H9 (cell line): ENCODE measurements at regions not wholly inside any gene's neighbourhood (a gene's known extent, or its start where the extent isn't known, plus 50 kb on each side); places are given as distances from the start of the nearest gene placed in this dataset.

Source experiments
- DNase-seq: peaks from one replicate; pipeline ENCODE4 v3.0.0-alpha.2; 2017
- H2AFZ ChIP-seq: one replicate; pipeline ENCODE4 v1.6.1; 2013; ENCODE audit warnings: mild to moderate bottlenecking, low read length, control low read depth, moderate library complexity
- H2AK5ac ChIP-seq: 2 replicates; pipeline ENCODE4 v1.6.1; 2013; ENCODE audit warnings: low read length, control low read depth, mixed read lengths; ENCODE audit not compliant: insufficient read length
- H2BK120ac ChIP-seq: one replicate; pipeline ENCODE4 v1.6.1; 2013; ENCODE audit warnings: low read depth, mild to moderate bottlenecking, low read length, control low read depth, inconsistent platforms; ENCODE audit not compliant: poor library complexity, severe bottlenecking
- H2BK12ac ChIP-seq: 2 replicates; pipeline ENCODE4 v1.6.1; 2013; ENCODE audit warnings: low read length, control low read depth, mixed read lengths, low read depth; ENCODE audit not compliant: insufficient read length
- H2BK15ac ChIP-seq: 2 replicates; pipeline ENCODE4 v1.6.1; 2013; ENCODE audit warnings: low read depth, low read length, control low read depth
- H2BK20ac ChIP-seq: one replicate; pipeline ENCODE4 v1.6.1; 2013; ENCODE audit warnings: low read depth, mild to moderate bottlenecking, low read length, control low read depth, inconsistent platforms; ENCODE audit not compliant: poor library complexity, severe bottlenecking
- H2BK5ac ChIP-seq: 2 replicates; pipeline ENCODE4 v1.6.1; 2013; ENCODE audit warnings: low read length, control low read depth, mixed read lengths; ENCODE audit not compliant: insufficient read length
- H3K14ac ChIP-seq: 2 replicates; pipeline ENCODE4 v1.6.1; 2013; ENCODE audit warnings: low read length, control low read depth; ENCODE audit not compliant: insufficient read depth
- H3K18ac ChIP-seq: 2 replicates; pipeline ENCODE4 v1.6.1; 2013; ENCODE audit warnings: low read depth, mild to moderate bottlenecking, mixed read lengths, low read length, control low read depth; ENCODE audit not compliant: insufficient read length
- H3K23ac ChIP-seq: 2 replicates; pipeline ENCODE4 v1.6.1; 2013; ENCODE audit warnings: low read length, control low read depth, mixed read lengths, low read depth; ENCODE audit not compliant: insufficient read length
- H3K23me2 ChIP-seq: 2 replicates; pipeline ENCODE4 v1.6.1; 2013; ENCODE audit warnings: low read depth, mild to moderate bottlenecking, mixed read lengths, low read length, control low read depth; ENCODE audit not compliant: insufficient read length, poor library complexity, severe bottlenecking
- H3K27ac ChIP-seq: 2 replicates; pipeline ENCODE4 v1.5.1; 2013; ENCODE audit warnings: low read length, control low read depth, mixed read lengths, low read depth; ENCODE audit not compliant: insufficient read length
- H3K27me3 ChIP-seq: 2 replicates; pipeline ENCODE4 v1.6.1; 2013; ENCODE audit warnings: low read length, control low read depth, inconsistent platforms; ENCODE audit not compliant: insufficient read depth
- H3K4ac ChIP-seq: 2 replicates; pipeline ENCODE4 v1.6.1; 2013; ENCODE audit warnings: low read depth, mild to moderate bottlenecking, control low read depth, inconsistent platforms, low read length, moderate library complexity
- H3K4me1 ChIP-seq: 2 replicates; pipeline ENCODE4 v1.6.1; 2013; ENCODE audit warnings: low read length, control low read depth, inconsistent platforms; ENCODE audit not compliant: insufficient read depth
- H3K4me2 ChIP-seq: 2 replicates; pipeline ENCODE4 v1.6.1; 2013; ENCODE audit warnings: low read length, control low read depth, mixed read lengths; ENCODE audit not compliant: insufficient read length, insufficient read depth
- H3K56ac ChIP-seq: 2 replicates; pipeline ENCODE4 v1.6.1; 2013; ENCODE audit warnings: low read depth, mild to moderate bottlenecking, mixed read lengths, low read length, control low read depth; ENCODE audit not compliant: insufficient read length
- H3K79me1 ChIP-seq: 2 replicates; pipeline ENCODE4 v1.6.1; 2013; ENCODE audit warnings: low read depth, mild to moderate bottlenecking, moderate library complexity, low read length, control low read depth, inconsistent platforms; ENCODE audit not compliant: insufficient read depth, poor library complexity, severe bottlenecking
- H3K79me2 ChIP-seq: 2 replicates; pipeline ENCODE4 v1.6.1; 2013; ENCODE audit warnings: low read length, control low read depth, inconsistent platforms; ENCODE audit not compliant: insufficient read depth
- H3K9ac ChIP-seq: 2 replicates; pipeline ENCODE4 v1.6.1; 2013; ENCODE audit warnings: low read length, control low read depth, mixed read lengths; ENCODE audit not compliant: insufficient read length; ENCODE audit errors: extremely low read depth
- H3K9me3 ChIP-seq: one replicate; pipeline ENCODE4 v1.6.1; 2013; ENCODE audit warnings: low read depth, low read length, inconsistent platforms; ENCODE audit not compliant: control insufficient read depth
- H3T11ph ChIP-seq: one replicate; pipeline ENCODE4 v1.6.1; 2013; ENCODE audit warnings: mild to moderate bottlenecking, low read length, control low read depth, inconsistent platforms
- H4K20me1 ChIP-seq: one replicate; pipeline ENCODE4 v1.6.1; 2013; ENCODE audit not compliant: control insufficient read depth, insufficient read length, insufficient read depth
- H4K5ac ChIP-seq: 2 replicates; pipeline ENCODE4 v1.6.1; 2013; ENCODE audit warnings: low read depth, mild to moderate bottlenecking, mixed read lengths, low read length, control low read depth; ENCODE audit not compliant: insufficient read length
- H4K8ac ChIP-seq: replicated peaks from 2 replicates; pipeline ENCODE4 v1.6.1; 2013; ENCODE audit warnings: low read length, control low read depth, mixed read lengths, low read depth; ENCODE audit not compliant: insufficient read length
- H4K91ac ChIP-seq: 2 replicates; pipeline ENCODE4 v1.6.1; 2013; ENCODE audit warnings: low read depth, mild to moderate bottlenecking, moderate library complexity, mixed read lengths, low read length, control low read depth; ENCODE audit not compliant: insufficient read length
- H3K27ac Mint-ChIP-seq, 3 experiments: 2 replicates in 2 of 3; 3 replicates in 1 of 3; pipeline ENCODE4 v1.8.0; 2020 to 2021; ENCODE audit warnings: mixed read lengths in 3 of 3, mild to moderate bottlenecking in 1 of 3, moderate library complexity in 1 of 3
- H3K27me3 Mint-ChIP-seq: 2 replicates; pipeline ENCODE4 v1.8.0; 2021; ENCODE audit warnings: low read depth, mild to moderate bottlenecking, moderate library complexity, mixed read lengths
- H3K36me3 Mint-ChIP-seq, 3 experiments: 2 replicates in 2 of 3; 3 replicates in 1 of 3; pipeline ENCODE4 v1.8.0; 2020 to 2021; ENCODE audit warnings: low read depth in 3 of 3, mixed read lengths in 3 of 3; ENCODE audit not compliant: insufficient read depth in 1 of 3
- H3K4me1 Mint-ChIP-seq, 2 experiments: 2 replicates each; pipeline ENCODE4 v1.8.0; 2020; ENCODE audit warnings: mixed read lengths in 2 of 2
- H3K4me3 Mint-ChIP-seq, 2 experiments: 2 replicates in 1 of 2; 3 replicates in 1 of 2; pipeline ENCODE4 v1.8.0; 2020 to 2021; ENCODE audit warnings: mild to moderate bottlenecking in 2 of 2, mixed read lengths in 2 of 2, moderate library complexity in 1 of 2
- H3K9me3 Mint-ChIP-seq, 2 experiments: 2 replicates in 1 of 2; 3 replicates in 1 of 2; pipeline ENCODE4 v1.8.0; 2020; ENCODE audit warnings: mild to moderate bottlenecking in 2 of 2, mixed read lengths in 2 of 2, moderate library complexity in 1 of 2
- WGBS: extraction: QIAGEN DNeasy Blood & Tissue Kit; methylation state at CpG from one replicate; pipeline ENCODE4 v1.1.7; 2013; ENCODE audit warnings: missing lambda C conversion rate, low lambda C conversion rate, mixed read lengths; ENCODE audit not compliant: insufficient read length; ENCODE audit errors: extremely low coverage; 5-methylcytosine and 5-hydroxymethylcytosine counted together
- TF ChIP-seq, protein P1 (sequence below): fragments of 200-600 bp; sonication (generic); conservative IDR thresholded peaks from 3 replicates; pipeline ENCODE4 v1.8.0; 2021; ENCODE audit warnings: antibody characterized with exemption, mild to moderate bottlenecking

DNA sequence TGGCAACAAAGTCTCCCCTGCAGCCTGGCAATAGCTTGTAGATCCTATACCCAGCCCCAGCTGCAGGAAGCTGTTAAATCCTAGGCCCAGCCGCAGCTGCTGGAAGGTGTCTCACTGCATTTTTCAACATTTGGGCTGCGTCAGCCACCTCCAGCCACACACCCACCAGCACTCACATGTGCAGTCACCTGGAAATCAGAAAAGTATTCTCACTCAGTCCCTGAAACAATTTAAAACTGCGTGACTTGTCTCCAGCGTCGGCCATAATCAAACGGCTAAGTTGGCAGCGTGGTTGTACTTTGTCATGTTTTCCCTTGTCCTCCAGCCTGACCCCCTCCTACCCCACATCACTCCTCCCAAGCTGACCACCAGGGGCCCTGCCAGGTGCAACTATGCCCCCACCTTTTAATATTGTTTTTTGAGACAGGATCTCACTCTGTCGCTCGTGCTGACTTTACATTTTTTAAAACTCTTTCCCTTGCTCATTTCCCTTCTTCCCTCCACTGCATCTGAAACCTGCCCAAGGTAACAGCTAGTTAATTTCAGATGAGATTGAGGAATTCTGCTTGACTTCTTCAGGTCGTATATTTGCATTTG is 97.2 kb upstream of the FRG1 start:
- no peak overlapping the region for H3K27ac ChIP-seq
- H3K27ac Mint-ChIP-seq: no peak overlapping the region
- no peak overlapping the region for H2BK12ac ChIP-seq
- TF ChIP-seq, protein P1, sequence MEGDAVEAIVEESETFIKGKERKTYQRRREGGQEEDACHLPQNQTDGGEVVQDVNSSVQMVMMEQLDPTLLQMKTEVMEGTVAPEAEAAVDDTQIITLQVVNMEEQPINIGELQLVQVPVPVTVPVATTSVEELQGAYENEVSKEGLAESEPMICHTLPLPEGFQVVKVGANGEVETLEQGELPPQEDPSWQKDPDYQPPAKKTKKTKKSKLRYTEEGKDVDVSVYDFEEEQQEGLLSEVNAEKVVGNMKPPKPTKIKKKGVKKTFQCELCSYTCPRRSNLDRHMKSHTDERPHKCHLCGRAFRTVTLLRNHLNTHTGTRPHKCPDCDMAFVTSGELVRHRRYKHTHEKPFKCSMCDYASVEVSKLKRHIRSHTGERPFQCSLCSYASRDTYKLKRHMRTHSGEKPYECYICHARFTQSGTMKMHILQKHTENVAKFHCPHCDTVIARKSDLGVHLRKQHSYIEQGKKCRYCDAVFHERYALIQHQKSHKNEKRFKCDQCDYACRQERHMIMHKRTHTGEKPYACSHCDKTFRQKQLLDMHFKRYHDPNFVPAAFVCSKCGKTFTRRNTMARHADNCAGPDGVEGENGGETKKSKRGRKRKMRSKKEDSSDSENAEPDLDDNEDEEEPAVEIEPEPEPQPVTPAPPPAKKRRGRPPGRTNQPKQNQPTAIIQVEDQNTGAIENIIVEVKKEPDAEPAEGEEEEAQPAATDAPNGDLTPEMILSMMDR: no peak
- H2BK15ac ChIP-seq: no peak overlapping the region
- no CpG with 5 or more reads among the region's 10 CpGs for WGBS
- no peaks in the 10 kb centered on the region for H3K27me3 ChIP-seq
- H3K18ac ChIP-seq: no peak overlapping the region
- H2BK120ac ChIP-seq: no peak overlapping the region
- no peak overlapping the region for H3K56ac ChIP-seq
- no peaks in the 10 kb centered on the region for H3K4me1 ChIP-seq
- H3K9me3 Mint-ChIP-seq: peaks cover 64 to 68% of the 10 kb centered on the region in 2 experiments
- no peaks in the 10 kb centered on the region; the same call in 1 of the 2 replicates for H3K27me3 Mint-ChIP-seq
- no peak overlapping the region for H4K8ac ChIP-seq
- no peaks in the 10 kb centered on the region for H3K79me1 ChIP-seq
- no peaks in the 10 kb centered on the region; the same call in 1 of the 2 replicates for H3K79me2 ChIP-seq
- peak overlapping the region; percentile 18 for H2BK5ac ChIP-seq
- no peaks in the 10 kb centered on the region for H3K4me1 Mint-ChIP-seq
- peaks cover 2 to 8% (median 4%) of the 10 kb centered on the region in 3 experiments; a peak in 6 of 7 replicates for H3K36me3 Mint-ChIP-seq
- no peaks in the 10 kb centered on the region for H4K20me1 ChIP-seq
- no peak overlapping the region for H3K4me2 ChIP-seq
- H3K23me2 ChIP-seq: no peaks in the 10 kb centered on the region
- H3K23ac ChIP-seq: no peak overlapping the region
- H3K4me3 Mint-ChIP-seq: no peak overlapping the region
- H3K14ac ChIP-seq: no peak overlapping the region
- H4K91ac ChIP-seq: no peak overlapping the region
- no peak overlapping the region for H3K4ac ChIP-seq
- no peak overlapping the region for H3T11ph ChIP-seq
- DNase-seq: no peak
- no peak overlapping the region for H2AK5ac ChIP-seq
- H4K5ac ChIP-seq: no peak overlapping the region
- H3K9me3 ChIP-seq: peaks cover 29% of the 10 kb centered on the region
- no peak overlapping the region for H2BK20ac ChIP-seq
- H3K9ac ChIP-seq: no peak overlapping the region
- no peak overlapping the region for H2AFZ ChIP-seq
